ENCODE measurements at regions not wholly inside any gene's neighbourhood (a gene's known extent, or its start where the extent isn't known, plus 50 kb on each side); places are given as distances from the start of the nearest gene placed in this dataset.

- Histone ChIP-seq H3K4me2 (ENCODE audit: low read length, poor library complexity, severe bottlenecking) (no peak overlapping the region), H3K18ac (ENCODE audit: low read depth in 1 of 2, low read length in 2 of 2) (peak overlapping the region in 1 of 2 experiments; percentile 83), H3K9ac (ENCODE audit: low read length) (peak overlapping the region; percentile 69), H2AK5ac (ENCODE audit: low read length, severe bottlenecking) (peak overlapping the region; percentile 88), H2BK120ac (ENCODE audit: low read depth, low read length) (no peak overlapping the region), H3K79me1 (replicated peaks; ENCODE audit: low read length, poor library complexity, severe bottlenecking) (no peaks in the 10 kb centered on the region), H3K9me3 (ENCODE audit: control insufficient read depth, low read length) (no peaks in the 10 kb centered on the region), H4K8ac (ENCODE audit: low read length) (peak overlapping the region; percentile 13), H2BK15ac (ENCODE audit: low read depth, poor library complexity, severe bottlenecking) (no peak overlapping the region), H3K36me3 (ENCODE audit: control insufficient read depth in 1 of 2, insufficient read depth in 2 of 2, low read depth in 1 of 2, low read length in 2 of 2) (no peaks in the 10 kb centered on the region), H3K14ac (ENCODE audit: low read length in 2 of 2) (no peak overlapping the region), H2BK5ac (ENCODE audit: low read depth, low read length, poor library complexity, severe bottlenecking) (peak overlapping the region; percentile 48), H3K27me3 (ENCODE audit: control insufficient read depth in 1 of 2, insufficient read depth in 1 of 2, low read length in 2 of 2) (no peaks in the 10 kb centered on the region), H2BK12ac (ENCODE audit: low read length in 2 of 2) (peak overlapping the region; percentile 0 to 19), H3K4me3 (ENCODE audit: insufficient read depth in 1 of 2, low read depth in 1 of 2, low read length in 2 of 2) (peak overlapping the region in 1 of 2 experiments; percentile 50), H2AFZ (ENCODE audit: low read depth, low read length) (no peak overlapping the region), H3K4ac (ENCODE audit: low read depth in 1 of 2, low read length in 2 of 2) (no peak overlapping the region), H3K23ac (ENCODE audit: low read length in 2 of 2) (no peak overlapping the region), H4K91ac (ENCODE audit: low read length) (no peak overlapping the region), H3K4me1 (ENCODE audit: control insufficient read depth, insufficient read depth, low read depth, low read length) (peaks cover 28% of the 10 kb centered on the region), H3K27ac (ENCODE audit: low read length, poor library complexity, severe bottlenecking) (peak overlapping the region; percentile 97)
- DNase-seq: peak; percentile 41
- 94% methylated on average over 3 of the region's 3 CpGs for WGBS
These were observed 72.5 kb upstream of the UBL3 start for GRCh38 chr13:29922896-29923295.

- H2AK5ac ChIP-seq (ENCODE audit: low read length, severe bottlenecking): peak overlapping the region; percentile 76
- H3K9me3 ChIP-seq (ENCODE audit: control insufficient read depth, low read length): no peaks in the 10 kb centered on the region
- 54% methylated on average over 6 of the region's 7 CpGs for WGBS
- no peak overlapping the region for H3K4ac ChIP-seq (ENCODE audit: low read depth in 1 of 2, low read length in 2 of 2)
- H4K91ac ChIP-seq (ENCODE audit: low read length): no peak overlapping the region
- H4K8ac ChIP-seq (ENCODE audit: low read length): peak overlapping the region; percentile 49
- peak overlapping the region; percentile 48 for H2BK5ac ChIP-seq (ENCODE audit: low read depth, low read length, poor library complexity, severe bottlenecking)
- peaks cover 28% of the 10 kb centered on the region for H3K4me1 ChIP-seq (ENCODE audit: control insufficient read depth, insufficient read depth, low read depth, low read length)
- no peak overlapping the region for H2BK15ac ChIP-seq (ENCODE audit: low read depth, poor library complexity, severe bottlenecking)
- H3K4me3 ChIP-seq (ENCODE audit: insufficient read depth in 1 of 2, low read depth in 1 of 2, low read length in 2 of 2): no peak overlapping the region
- H3K9ac ChIP-seq (ENCODE audit: low read length): peak overlapping the region; percentile 26
- no peak overlapping the region for H2BK120ac ChIP-seq (ENCODE audit: low read depth, low read length)
- H3K79me1 ChIP-seq (replicated peaks; ENCODE audit: low read length, poor library complexity, severe bottlenecking): no peaks in the 10 kb centered on the region
- peak; percentile 50 for DNase-seq
- no peaks in the 10 kb centered on the region for H3K27me3 ChIP-seq (ENCODE audit: control insufficient read depth in 1 of 2, insufficient read depth in 1 of 2, low read length in 2 of 2)
- H3K18ac ChIP-seq (ENCODE audit: low read depth in 1 of 2, low read length in 2 of 2): peak overlapping the region; percentile 77 to 83
- H3K14ac ChIP-seq (ENCODE audit: low read length in 2 of 2): no peak overlapping the region
- H3K4me2 ChIP-seq (ENCODE audit: low read length, poor library complexity, severe bottlenecking): no peak overlapping the region
- no peak overlapping the region for H3K23ac ChIP-seq (ENCODE audit: low read length in 2 of 2)
- H3K36me3 ChIP-seq (ENCODE audit: control insufficient read depth in 1 of 2, insufficient read depth in 2 of 2, low read depth in 1 of 2, low read length in 2 of 2): no peaks in the 10 kb centered on the region
- H2AFZ ChIP-seq (ENCODE audit: low read depth, low read length): no peak overlapping the region
- peak overlapping the region in 1 of 2 experiments; percentile 68 for H2BK12ac ChIP-seq (ENCODE audit: low read length in 2 of 2)
- H3K27ac ChIP-seq (ENCODE audit: low read length, poor library complexity, severe bottlenecking): peak overlapping the region; percentile 97
These were observed 71.9 kb upstream of the UBL3 start for GRCh38 chr13:29922281-29922821.

- H3K36me3 ChIP-seq (ENCODE audit: control insufficient read depth in 1 of 2, insufficient read depth in 2 of 2, low read depth in 1 of 2, low read length in 2 of 2): no peaks in the 10 kb centered on the region
- no peak overlapping the region for H3K27ac ChIP-seq (ENCODE audit: low read length, poor library complexity, severe bottlenecking)
- no peak overlapping the region for H3K4me3 ChIP-seq (ENCODE audit: insufficient read depth in 1 of 2, low read depth in 1 of 2, low read length in 2 of 2)
- H3K79me1 ChIP-seq (replicated peaks; ENCODE audit: low read length, poor library complexity, severe bottlenecking): no peaks in the 10 kb centered on the region
- no peak overlapping the region for H3K23ac ChIP-seq (ENCODE audit: low read length in 2 of 2)
- H2AFZ ChIP-seq (ENCODE audit: low read depth, low read length): no peak overlapping the region
- H3K14ac ChIP-seq (ENCODE audit: low read length in 2 of 2): no peak overlapping the region
- no peak overlapping the region for H2BK15ac ChIP-seq (ENCODE audit: low read depth, poor library complexity, severe bottlenecking)
- no peak overlapping the region for H4K8ac ChIP-seq (ENCODE audit: low read length)
- H2BK120ac ChIP-seq (ENCODE audit: low read depth, low read length): no peak overlapping the region
- H2BK12ac ChIP-seq (ENCODE audit: low read length in 2 of 2): no peak overlapping the region
- no peaks in the 10 kb centered on the region for H3K27me3 ChIP-seq (ENCODE audit: control insufficient read depth in 1 of 2, insufficient read depth in 1 of 2, low read length in 2 of 2)
- WGBS: over 99% methylated on average over 5 of the region's 6 CpGs
- H2BK5ac ChIP-seq (ENCODE audit: low read depth, low read length, poor library complexity, severe bottlenecking): no peak overlapping the region
- H2AK5ac ChIP-seq (ENCODE audit: low read length, severe bottlenecking): peak overlapping the region; percentile 76
- H3K4ac ChIP-seq (ENCODE audit: low read depth in 1 of 2, low read length in 2 of 2): no peak overlapping the region
- no peaks in the 10 kb centered on the region for H3K9me3 ChIP-seq (ENCODE audit: control insufficient read depth, low read length)
- no peak overlapping the region for H3K4me2 ChIP-seq (ENCODE audit: low read length, poor library complexity, severe bottlenecking)
- no peak for DNase-seq
- H3K18ac ChIP-seq (ENCODE audit: low read depth in 1 of 2, low read length in 2 of 2): no peak overlapping the region
- peaks cover 28% of the 10 kb centered on the region for H3K4me1 ChIP-seq (ENCODE audit: control insufficient read depth, insufficient read depth, low read depth, low read length)
- H4K91ac ChIP-seq (ENCODE audit: low read length): no peak overlapping the region
- H3K9ac ChIP-seq (ENCODE audit: low read length): no peak overlapping the region
These were observed 71.1 kb upstream of the UBL3 start for GRCh38 chr13:29921542-29921941.

GRCh38 chr13:29920025-29920643 is 69.7 kb upstream of the UBL3 start:
- Histone ChIP-seq H2AK5ac (ENCODE audit: low read length, severe bottlenecking) (peak overlapping the region; percentile 53), H3K9ac (ENCODE audit: low read length) (no peak overlapping the region), H3K9me3 (ENCODE audit: control insufficient read depth, low read length) (no peaks in the 10 kb centered on the region), H3K36me3 (ENCODE audit: control insufficient read depth in 1 of 2, insufficient read depth in 2 of 2, low read depth in 1 of 2, low read length in 2 of 2) (no peaks in the 10 kb centered on the region), H2BK15ac (ENCODE audit: low read depth, poor library complexity, severe bottlenecking) (no peak overlapping the region), H3K4me1 (ENCODE audit: control insufficient read depth, insufficient read depth, low read depth, low read length) (peaks cover 25% of the 10 kb centered on the region), H3K27ac (ENCODE audit: low read length, poor library complexity, severe bottlenecking) (no peak overlapping the region), H3K14ac (ENCODE audit: low read length in 2 of 2) (no peak overlapping the region), H4K8ac (ENCODE audit: low read length) (no peak overlapping the region), H4K91ac (ENCODE audit: low read length) (no peak overlapping the region), H3K4me3 (ENCODE audit: insufficient read depth in 1 of 2, low read depth in 1 of 2, low read length in 2 of 2) (no peak overlapping the region), H3K4ac (ENCODE audit: low read depth in 1 of 2, low read length in 2 of 2) (no peak overlapping the region), H3K79me1 (replicated peaks; ENCODE audit: low read length, poor library complexity, severe bottlenecking) (no peaks in the 10 kb centered on the region), H3K18ac (ENCODE audit: low read depth in 1 of 2, low read length in 2 of 2) (no peak overlapping the region), H2BK5ac (ENCODE audit: low read depth, low read length, poor library complexity, severe bottlenecking) (no peak overlapping the region), H3K27me3 (ENCODE audit: control insufficient read depth in 1 of 2, insufficient read depth in 1 of 2, low read length in 2 of 2) (no peaks in the 10 kb centered on the region), H2BK12ac (ENCODE audit: low read length in 2 of 2) (no peak overlapping the region), H2AFZ (ENCODE audit: low read depth, low read length) (no peak overlapping the region), H2BK120ac (ENCODE audit: low read depth, low read length) (no peak overlapping the region), H3K23ac (ENCODE audit: low read length in 2 of 2) (no peak overlapping the region), H3K4me2 (ENCODE audit: low read length, poor library complexity, severe bottlenecking) (no peak overlapping the region)
- WGBS: no CpG with 5 or more reads among the region's 5 CpGs
- no peak for DNase-seq

All from mesenchymal stem cell (in vitro differentiated cells and primary cell).